ENCODE measurements at regions not wholly inside any gene's neighbourhood (a gene's known extent, or its start where the extent isn't known, plus 50 kb on each side); places are given as distances from the start of the nearest gene placed in this dataset.

DNA sequence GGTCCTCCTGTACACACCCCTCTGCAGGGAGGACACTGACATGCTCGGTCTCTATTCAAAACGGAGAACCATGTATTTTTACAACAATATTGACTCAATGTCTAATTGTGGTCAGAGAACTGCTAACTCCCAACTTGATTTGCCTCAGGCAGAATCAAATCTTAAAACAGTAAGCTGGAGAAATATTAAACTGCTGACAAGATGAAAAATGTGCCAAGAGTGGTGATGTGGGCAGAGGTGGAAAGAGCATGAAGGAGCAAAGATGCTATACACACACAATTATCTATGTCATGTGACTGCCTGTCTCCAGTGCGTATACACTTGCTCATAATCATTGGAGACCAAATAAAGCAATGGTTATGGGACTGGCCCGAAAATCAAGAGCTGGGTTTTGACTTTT, 556.1 kb upstream of the ZNF608 start:
- DNase-seq, result no peak

DNA sequence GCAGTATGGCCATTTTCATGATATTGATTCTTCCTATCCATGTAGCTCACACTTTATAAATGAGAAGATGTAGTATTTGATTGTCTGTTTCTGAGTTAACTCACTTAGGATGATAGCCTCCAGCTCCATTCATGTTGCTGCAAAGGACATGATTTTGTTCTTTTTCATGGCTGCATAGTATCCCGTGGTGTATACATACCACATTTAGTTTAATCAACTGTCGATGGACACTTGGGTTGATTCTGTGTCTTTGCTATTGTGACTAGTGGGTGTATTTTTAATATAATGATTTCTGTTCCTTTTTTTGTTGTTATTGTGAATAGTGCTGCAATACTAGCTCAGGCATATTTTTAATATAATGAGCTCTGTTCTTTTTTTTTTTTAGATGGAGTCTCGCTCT, 560.3 kb upstream of the ZNF608 start:
- no peak for DNase-seq

DNA sequence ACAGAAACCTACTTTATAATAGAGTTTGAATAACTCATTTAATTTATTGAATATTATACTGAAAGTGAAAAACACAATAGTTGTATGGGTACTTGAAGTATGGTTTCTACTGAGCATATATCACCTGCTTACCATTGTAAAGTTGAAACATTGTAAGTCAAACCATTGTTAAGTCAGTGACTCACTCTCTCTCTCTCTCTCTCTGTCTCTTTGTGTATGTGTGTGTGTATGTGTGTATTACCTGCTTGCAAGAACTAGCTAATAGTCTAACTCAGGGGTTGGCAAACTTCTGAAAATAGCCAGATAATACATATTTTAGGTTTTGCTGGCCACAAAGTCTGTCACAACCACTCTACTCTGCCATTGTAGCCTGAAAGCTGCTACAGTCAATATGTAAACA, 564.3 kb upstream of the ZNF608 start:
- no peak for DNase-seq

DNA sequence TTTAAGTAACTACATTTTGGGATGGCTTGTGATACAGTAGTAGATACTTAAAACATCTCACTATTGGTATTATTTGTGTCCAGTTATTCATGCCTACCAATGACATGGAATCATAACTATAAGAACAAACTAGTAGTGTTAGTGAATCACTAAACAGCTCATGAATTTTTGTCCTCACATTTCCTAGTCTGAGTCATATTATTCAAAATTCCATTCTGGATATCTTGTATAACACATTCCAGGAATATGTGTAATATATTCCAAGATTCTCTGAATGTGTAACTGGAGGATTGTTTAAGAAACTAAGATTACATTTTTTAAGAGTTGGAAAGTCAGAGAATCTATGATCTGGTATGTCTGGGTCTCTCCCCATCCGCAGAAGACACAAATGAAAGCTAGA, 565.3 kb upstream of the ZNF608 start:
- DNase-seq, result no peak

DNA sequence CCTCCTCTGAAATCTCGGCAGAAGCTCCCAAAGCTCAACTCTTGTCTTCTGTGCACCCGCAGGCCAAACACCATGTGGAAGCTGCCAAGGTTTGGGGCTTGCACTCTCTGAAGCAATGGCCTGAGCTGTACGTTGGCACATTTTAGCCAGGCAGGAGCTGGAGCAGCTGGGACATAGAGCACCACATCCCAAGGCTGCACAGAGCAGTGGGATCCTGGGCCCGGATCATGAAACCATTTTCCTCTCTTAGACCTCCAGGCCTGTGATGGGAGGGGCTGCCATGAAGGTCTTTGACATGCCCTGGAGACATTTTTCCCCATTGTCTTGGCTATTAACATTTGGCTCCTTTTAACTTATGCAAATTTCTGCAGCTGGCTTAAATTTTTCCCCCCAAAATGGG, 567.1 kb upstream of the ZNF608 start:
- DNase-seq, result no peak

DNA sequence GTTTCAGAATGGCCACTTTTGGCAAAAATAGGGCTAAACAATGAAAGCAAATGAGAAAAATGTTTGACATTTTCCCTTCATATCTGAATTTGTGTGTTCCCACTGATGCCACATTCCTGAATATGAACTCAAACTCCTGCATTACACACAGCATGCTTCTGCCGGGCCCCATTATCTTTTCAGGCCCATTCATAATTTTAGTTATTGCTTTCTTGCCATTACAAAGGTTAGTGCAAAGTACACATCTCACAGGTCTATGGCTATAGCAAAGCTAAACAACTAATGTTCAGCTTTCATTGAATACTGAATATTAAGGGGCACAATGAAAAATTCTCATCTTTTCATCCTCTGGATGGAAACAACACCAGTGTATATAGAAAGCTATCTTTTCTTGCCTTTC, 568.9 kb upstream of the ZNF608 start:
- no peak for DNase-seq

DNA sequence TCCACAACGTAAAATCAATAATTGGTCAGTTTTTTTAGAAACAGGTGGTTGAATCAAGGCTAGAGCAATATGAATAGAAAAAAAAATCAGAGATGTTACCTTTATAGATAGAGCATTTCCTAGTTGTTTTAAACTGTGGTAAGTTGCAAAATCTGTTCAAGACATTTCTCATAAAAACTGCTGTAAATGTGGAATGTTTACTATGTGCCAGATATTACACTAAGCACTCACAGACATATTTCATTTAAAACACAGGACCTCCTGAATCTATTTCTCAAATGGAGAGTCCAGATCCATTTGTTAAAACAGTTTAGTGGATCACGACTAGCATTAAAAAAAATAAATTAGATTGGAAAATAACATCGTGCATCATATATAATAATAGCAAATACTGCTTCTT, 570.0 kb upstream of the ZNF608 start:
- no peak for DNase-seq

DNA sequence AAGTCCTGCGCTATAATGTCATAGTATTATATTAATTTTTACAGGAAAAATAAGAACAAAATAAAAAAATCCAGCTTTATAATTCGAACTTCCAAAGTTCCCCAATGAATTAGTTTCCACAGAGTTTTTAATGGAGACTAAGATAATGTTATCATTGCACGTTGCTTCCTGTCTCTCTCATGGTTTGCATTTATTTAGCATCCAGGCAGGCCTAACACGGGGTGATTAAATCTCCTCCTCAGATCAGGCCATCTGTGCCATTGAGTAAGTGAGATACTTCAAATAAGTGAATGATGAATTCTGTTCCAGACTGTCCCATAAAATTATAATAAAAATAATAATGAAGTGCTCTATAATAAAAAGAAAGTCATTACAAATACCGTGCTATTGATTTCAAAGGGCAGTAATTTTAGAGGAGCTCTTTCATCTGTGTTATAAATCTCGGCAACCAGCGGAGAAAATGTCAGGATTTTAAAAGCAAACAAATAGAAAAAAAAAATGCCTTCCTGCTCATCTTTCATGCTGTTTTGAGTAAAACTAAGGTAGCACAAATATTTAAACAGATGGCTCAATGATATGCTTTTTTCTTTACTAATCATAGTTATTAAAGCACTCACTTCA, 570.6 kb upstream of the ZNF608 start:
- no peak for DNase-seq

DNA sequence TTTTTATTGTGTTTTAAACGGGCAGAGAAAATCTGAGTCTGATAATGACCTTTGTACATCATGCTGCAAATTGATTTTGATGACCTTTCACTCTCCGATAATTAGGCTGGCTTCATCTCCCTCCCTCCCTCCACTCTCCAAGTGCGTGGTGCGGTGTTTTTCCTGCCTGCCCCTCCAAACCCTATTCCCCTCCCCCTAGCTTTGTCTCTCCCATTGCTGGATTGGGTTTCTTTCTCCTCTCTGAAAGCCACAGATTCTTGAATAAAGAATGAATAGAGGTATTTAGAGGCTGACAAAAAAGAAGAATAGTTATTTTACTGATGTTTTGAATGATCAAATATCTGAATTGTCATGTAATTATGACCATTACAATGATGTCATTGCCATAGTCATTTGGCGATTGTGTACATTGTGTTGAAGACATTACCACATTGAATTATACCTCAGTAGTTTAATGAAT, 571.1 kb upstream of the ZNF608 start:
- no peak for DNase-seq

DNA sequence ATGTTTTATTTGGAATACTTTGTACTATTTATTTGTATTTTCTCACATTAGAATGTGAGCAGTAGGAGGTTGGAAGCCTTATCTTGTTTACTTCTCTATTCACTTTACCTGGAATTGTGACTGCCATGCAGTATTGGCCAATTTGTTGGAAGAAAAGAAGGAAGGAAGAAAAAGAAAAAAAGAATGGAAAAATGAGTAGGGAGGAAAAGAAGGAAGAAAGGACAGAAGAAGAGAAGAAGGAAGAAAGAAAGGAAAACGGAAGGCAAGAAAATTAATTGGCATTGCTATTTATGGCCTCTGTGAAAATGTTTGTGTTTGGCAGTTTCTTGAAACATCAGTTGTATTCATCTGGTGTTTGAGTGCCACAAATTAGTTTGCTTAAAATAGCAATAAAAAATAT, 575.2 kb upstream of the ZNF608 start:
- no peak for DNase-seq

DNA sequence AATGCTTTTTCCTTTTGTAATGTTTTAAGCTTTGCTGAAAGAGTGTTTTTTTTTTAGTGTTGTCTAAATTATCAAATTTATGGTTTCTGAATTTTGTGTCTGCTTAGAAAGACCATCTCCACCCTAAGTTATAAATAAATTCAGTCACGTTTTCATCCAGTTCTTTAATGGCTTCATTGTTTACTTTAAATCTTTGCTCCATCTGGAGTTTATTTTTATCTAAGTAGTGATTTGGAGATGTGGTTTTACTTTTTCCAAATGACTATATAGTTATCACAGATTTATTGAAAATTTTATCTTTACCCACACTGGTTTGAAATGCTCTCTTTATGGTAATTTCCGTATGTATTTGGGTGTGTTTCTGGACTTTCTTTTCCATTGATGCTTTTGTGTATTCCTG, 577.2 kb upstream of the ZNF608 start:
- no peak for DNase-seq

DNA sequence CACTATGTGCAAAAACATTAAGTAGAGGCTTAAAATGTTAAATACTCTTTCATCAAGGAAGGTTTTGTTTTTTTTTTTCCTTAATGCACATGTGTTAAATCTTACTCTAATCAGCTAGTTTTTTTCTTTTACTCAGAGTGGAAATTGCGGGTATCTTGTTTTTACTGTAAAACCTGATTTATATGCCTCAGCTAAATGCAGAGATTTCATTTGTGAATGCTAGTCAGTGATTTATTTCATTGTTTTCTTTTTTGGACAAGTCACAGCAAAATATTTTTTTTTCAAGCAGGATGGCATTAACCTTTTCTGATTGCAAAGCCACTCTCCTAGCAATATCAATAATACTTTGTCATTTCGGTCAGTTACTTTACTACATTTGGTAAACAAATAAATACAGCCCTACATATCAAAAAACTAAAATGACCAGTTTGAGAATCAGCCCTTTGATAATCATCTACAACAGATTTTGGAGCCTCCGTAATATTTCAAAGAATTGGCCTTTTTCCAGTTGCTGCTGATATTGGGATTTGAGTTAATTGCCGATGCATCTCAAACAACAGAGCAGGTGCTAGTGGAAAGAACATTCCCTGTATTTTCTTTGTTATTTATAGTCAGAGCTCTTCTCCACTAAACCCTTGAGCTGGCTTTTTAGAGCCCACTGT, 579.2 kb upstream of the ZNF608 start:
- no peak for DNase-seq

DNA sequence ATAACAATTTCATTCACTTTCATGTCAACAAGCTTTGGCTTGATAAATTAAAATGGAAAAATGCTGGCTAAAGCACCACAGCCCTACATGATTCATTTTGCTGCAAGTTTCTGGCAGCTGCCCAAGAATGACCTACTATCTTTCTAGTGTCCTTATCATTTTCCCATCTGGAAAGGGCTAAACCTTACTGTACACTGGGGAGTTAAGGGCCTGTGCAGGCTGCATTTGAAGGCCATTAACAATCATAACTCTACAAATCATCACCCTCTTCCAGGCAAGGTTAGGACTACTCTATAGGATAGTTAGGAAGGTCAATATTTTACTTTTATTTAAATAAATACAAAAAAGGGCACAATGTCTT, 579.7 kb upstream of the ZNF608 start:
- no peak for DNase-seq

DNA sequence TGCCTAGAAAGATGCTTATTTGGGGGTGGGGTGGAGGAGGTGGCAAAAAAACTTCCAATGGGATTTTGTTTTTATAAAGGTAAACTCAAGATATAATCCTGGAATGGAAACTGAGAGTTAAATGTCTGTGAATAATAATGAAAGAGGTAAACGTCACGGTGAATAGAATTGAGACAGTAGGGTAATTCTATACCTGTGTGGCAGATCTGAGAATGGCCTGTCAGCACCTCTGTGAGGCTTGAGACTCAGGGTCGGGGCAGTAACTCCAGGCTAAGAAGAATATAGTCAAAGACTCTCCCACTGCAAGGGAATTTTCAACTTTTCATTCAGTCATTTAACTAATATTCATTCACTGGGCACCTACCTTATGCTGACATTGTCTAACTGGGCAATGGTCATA, 581.2 kb upstream of the ZNF608 start:
- DNase-seq, result no peak

DNA sequence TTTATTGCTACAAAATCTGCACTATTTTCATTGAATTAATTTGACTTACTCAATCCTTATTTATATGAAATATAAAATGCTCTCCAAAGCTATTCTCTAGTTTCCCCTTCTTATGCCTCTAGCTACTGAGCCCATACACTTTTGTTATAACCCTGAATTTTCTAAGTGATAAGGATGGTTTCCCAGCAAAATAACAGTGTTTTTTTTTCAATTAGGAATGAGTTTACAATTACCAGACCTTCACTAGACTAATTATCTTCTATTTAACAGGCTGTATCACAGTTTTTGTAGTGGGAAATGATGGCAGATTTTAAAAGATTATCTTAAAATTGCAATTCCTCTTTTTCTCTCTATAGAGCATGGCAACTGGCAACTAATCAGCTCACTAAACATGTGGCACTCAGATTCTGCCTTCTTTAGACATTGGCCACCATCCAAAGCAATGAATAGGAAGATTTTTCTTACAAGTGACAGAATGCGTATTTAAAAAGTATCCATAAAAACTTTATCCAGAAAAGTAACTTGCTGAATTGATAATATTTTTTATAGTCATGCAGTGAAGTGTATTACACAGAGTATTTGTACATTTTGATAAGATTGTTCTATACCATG, 585.7 kb upstream of the ZNF608 start:
- no peak for DNase-seq

DNA sequence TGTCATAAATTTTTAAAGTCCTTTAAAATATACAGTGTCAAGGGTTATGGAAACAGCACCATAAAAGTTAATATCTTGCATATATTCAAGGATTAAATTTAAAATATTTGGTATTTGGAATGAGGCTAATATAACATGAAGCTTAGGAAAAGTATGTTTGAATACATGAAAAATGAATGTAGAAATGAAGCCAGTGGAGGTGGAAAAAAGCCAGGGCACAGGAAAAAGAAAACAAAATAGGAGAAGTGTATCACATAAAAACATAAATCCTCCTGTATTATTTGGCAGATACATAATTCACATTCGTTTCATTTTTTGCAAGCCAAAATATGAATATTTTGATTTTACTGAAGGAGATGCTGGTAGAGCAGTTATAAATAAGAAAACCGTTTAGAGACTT, 587.0 kb upstream of the ZNF608 start:
- no peak for DNase-seq

DNA sequence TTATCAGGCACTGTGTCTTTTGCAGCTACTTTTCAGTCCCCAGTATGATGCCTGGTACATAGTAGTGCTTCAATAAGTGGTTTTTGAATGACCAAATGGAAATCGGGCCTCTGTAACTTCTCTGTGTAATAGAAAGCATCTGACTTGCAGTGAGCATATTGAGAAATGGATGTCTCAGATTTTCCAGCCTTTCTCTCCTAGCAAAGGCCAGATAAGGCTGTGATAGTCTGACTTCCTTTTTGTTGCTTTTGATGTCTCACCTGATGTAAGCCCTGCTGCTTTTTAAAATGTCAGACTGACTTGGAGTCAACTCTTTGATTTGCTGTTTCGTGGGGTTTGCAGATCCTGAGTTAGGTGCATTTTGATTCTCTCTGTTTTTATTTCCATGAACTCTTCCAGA, 590.0 kb upstream of the ZNF608 start:
- no peak for DNase-seq

DNA sequence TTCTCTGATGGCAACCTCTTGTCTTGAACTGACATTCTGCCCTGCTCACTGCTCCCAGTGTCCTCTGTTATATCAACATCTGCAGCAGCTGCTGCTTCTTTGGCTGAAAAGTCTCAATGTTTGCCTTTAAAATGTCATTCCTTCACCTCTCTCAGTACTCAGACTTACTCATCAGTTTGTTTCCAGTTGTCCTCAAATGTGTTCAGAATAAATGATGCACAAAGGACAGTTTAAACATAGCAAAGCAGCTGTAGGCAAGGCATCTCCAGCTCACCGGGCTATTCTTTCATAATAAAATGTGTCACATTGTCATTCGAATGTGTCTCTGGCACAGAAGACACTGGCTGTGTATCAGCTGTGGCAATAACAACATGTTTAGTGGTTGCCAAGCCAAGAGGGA, 590.9 kb upstream of the ZNF608 start:
- DNase-seq, result no peak

DNA sequence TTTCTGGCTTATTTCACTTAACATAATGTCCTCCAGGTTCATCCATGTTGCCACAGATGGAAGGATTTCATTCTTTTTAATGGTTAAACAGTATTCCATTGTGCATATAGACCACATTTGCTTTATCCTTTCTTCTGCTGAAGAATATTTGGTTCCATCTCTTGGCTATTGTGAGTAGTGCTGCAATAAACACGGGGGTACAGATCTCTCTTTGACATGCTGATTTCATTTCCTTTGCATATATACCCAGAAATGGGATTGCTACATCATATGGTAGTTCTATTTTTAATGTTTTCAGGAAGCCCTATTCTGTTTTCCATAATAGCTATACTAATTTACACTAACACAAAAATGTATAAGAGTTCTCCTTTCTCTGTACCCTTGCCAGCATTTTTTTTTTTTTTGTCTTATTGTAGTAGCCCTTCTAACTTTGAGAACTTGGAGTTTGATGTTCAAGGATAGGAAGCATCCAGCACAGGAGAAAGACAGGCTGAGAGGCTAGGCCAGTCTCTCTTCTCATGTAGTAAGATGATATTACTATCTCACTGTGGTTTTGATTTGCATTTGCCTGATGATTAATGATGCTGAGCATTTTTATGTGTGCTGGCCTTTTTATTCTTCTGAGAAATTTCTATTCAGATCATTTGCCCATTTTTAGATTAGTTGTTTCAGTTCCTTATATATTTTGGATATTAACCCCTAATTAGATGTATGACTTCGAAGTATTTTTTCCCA, 592.2 kb upstream of the ZNF608 start:
- no peak for DNase-seq

DNA sequence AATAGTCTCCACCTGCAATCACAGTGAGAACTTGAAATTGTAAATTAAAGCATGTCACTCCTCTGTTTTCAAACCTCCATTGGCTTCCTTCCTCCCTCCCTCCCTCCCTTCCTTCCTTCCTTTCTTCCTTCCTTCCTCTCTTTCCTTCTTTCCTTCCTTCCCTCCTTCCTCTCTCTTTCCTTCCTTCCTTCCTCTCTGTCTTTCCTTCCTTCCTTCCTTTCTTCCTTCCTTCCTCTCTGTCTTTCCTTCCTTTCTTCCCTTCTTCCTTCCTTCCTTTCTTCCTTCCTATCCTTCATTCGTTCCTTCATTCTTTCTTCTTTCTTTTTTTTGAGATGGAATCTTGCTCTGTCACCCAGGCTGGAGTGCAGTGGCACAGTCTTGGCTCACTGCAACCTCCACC, 595.0 kb upstream of the ZNF608 start:
- DNase-seq, result no peak

DNA sequence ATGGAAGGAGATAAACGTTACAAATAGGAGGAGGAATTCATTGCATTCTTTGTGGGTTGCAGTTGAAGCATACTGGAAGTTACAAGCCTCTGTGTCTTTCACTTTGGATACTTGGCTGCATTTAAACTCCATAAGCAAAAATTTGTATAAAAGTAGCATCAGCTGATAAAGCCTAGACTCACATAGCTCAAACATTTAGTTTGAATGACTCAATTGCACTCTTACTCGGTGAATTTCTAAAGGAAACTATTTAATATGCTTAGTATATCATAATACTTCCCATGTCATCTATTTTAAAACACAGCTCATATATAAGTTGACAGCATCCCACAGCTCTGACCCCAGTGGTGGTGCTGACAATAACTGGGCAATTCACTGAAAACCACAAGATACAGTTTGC, 596.6 kb upstream of the ZNF608 start:
- no peak for DNase-seq

DNA sequence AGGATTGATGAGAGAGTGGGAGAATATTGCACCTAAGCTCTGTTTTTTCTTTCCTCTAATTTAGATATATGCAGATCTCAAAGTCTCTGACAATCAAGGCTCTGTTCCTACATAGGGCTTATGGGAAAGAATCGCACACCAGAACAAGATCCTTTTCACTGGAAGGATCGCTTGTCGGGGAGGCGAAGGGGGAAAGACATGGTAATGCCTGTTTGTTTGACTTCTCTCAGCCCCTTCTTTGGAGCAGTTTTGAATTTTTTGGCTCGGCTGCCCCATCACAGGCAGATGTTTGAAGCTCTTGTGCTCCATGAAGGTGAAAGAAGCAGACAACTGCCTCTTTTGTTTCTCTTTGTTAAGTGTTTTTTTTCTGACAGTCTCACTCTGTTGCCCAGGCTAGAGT, 599.9 kb upstream of the ZNF608 start:
- DNase-seq, result no peak

DNA sequence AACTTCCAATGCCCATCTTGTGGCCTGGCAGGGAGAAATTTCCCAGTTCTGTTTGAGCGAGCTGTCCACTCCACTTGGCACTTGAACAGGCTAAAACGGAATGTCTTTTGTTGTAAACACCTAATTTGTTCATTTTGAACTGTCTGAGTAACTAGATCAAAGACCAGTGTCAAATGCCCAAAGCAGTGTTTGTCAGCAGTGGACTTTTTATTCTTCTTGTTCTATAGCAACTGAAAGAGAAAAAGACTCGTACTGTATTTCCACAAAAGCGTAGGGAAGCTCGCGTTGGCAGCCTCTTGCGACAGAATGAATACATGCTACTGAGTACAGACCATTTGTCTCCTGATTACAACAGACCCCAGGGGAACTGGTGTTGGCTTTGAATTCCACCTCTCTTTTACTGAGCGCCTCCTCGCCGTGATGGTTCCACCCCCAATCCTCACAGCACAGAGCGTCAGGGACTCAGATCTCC, 601.8 kb upstream of the ZNF608 start:
- DNase-seq, result no peak

Measured in activated CD4-positive, CD25-positive, alpha-beta regulatory T cell treated with anti-CD3 and anti-CD28 coated beads, Interleukin-2, amount 50 U/mL, for 72 hours (primary cell).